ENCODE measurements at regions not wholly inside any gene's neighbourhood (a gene's known extent, or its start where the extent isn't known, plus 50 kb on each side); places are given as distances from the start of the nearest gene placed in this dataset.
"Not testable (repeated sequence)": the region's sequence is repeated elsewhere in the genome, so short reads cannot be mapped to it uniquely, and the experiment has no call there.

GRCh38 chrX:10965174-10965798 is 145.8 kb upstream of the HCCS start:
- no peak for DNase-seq (ENCODE audit: low spot score)

GRCh38 chrX:10966057-10966456 is 145.1 kb upstream of the HCCS start:
- no peak for DNase-seq (ENCODE audit: low spot score)

GRCh38 chrX:10971176-10971575 is 140.0 kb upstream of the HCCS start:
- DNase-seq (ENCODE audit: low spot score), result no peak

GRCh38 chrX:10971759-10972158 is 139.4 kb upstream of the HCCS start:
- no peak for DNase-seq (ENCODE audit: low spot score)

- DNase-seq (ENCODE audit: low spot score), result peak; percentile 1
Observed at GRCh38 chrX:10972706-10973105, 138.4 kb upstream of the HCCS start.

- no peak for DNase-seq (ENCODE audit: low spot score)
Observed at GRCh38 chrX:10974920-10975319, 136.2 kb upstream of the HCCS start.

- DNase-seq (ENCODE audit: low spot score), result no peak
Observed at GRCh38 chrX:10979956-10980355, 131.2 kb upstream of the HCCS start.

- no peak for DNase-seq (ENCODE audit: low spot score)
Observed at GRCh38 chrX:10981506-10981905, 129.6 kb upstream of the HCCS start.

GRCh38 chrX:10983526-10983925 is 127.6 kb upstream of the HCCS start:
- peak; percentile 54 for DNase-seq (ENCODE audit: low spot score)

GRCh38 chrX:10984213-10984612 is 126.9 kb upstream of the HCCS start:
- DNase-seq (ENCODE audit: low spot score), result no peak

GRCh38 chrX:10986616-10987015 is 124.5 kb upstream of the HCCS start:
- DNase-seq (ENCODE audit: low spot score), result no peak

- DNase-seq (ENCODE audit: low spot score), result no peak
Observed at GRCh38 chrX:10988653-10989052, 122.5 kb upstream of the HCCS start.

- DNase-seq (ENCODE audit: low spot score), result no peak
Observed at GRCh38 chrX:10989386-10989785, 121.7 kb upstream of the HCCS start.

GRCh38 chrX:10990418-10990817 is 120.7 kb upstream of the HCCS start:
- DNase-seq (ENCODE audit: low spot score), result no peak

- DNase-seq (ENCODE audit: low spot score), result no peak
Observed at GRCh38 chrX:10990976-10991375, 120.2 kb upstream of the HCCS start.

GRCh38 chrX:10992110-10992509 is 119.0 kb upstream of the HCCS start:
- no peak for DNase-seq (ENCODE audit: low spot score)

- DNase-seq (ENCODE audit: low spot score), result not testable (repeated sequence)
Observed at GRCh38 chrX:11007076-11007475, 104.1 kb upstream of the HCCS start.

- DNase-seq (ENCODE audit: low spot score), result no peak
Observed at GRCh38 chrX:11010476-11010875, 100.7 kb upstream of the HCCS start.

GRCh38 chrX:11016728-11017127 is 94.4 kb upstream of the HCCS start:
- DNase-seq (ENCODE audit: low spot score), result no peak

GRCh38 chrX:11022588-11022987 is 88.5 kb upstream of the HCCS start:
- not testable (repeated sequence) for DNase-seq (ENCODE audit: low spot score)

- no peak for DNase-seq (ENCODE audit: low spot score)
Observed at GRCh38 chrX:11039926-11040325, 71.2 kb upstream of the HCCS start.

- DNase-seq (ENCODE audit: low spot score), result no peak
Observed at GRCh38 chrX:11040405-11040804, 70.7 kb upstream of the HCCS start.

GRCh38 chrX:11040996-11041395 is 70.1 kb upstream of the HCCS start:
- no peak for DNase-seq (ENCODE audit: low spot score)

- DNase-seq (ENCODE audit: low spot score), result no peak
Observed at GRCh38 chrX:11050013-11050412, 61.1 kb upstream of the HCCS start.

- no peak for DNase-seq (ENCODE audit: low spot score)
Observed at GRCh38 chrX:11053351-11053750, 57.8 kb upstream of the HCCS start.

Data from Ammon's horn (tissue), 1 donor.